HEK293T (cell line): ENCODE measurements at regions not wholly inside any gene's neighbourhood (a gene's known extent, or its start where the extent isn't known, plus 50 kb on each side); places are given as distances from the start of the nearest gene placed in this dataset.
"Not testable (repeated sequence)": the region's sequence is repeated elsewhere in the genome, so short reads cannot be mapped to it uniquely, and the experiment has no call there.

ENCODE experiments used
- CTBP1 ChIP-seq: fragments of 450-650 bp; IDR thresholded peaks from 2 replicates; pipeline ENCODE4 v1.6.1; 2016; ENCODE audit warnings: borderline replicate concordance
- ELF4 ChIP-seq: fragments of 450-650 bp; IDR thresholded peaks from 2 replicates; pipeline ENCODE4 v1.6.1; 2017; ENCODE audit warnings: antibody characterized with exemption
- FOXA1 ChIP-seq: fragments of 450-650 bp; IDR thresholded peaks from 2 replicates; pipeline ENCODE4 v1.6.1; 2016; ENCODE audit warnings: mild to moderate bottlenecking
- FOXM1 ChIP-seq: fragments of 450-650 bp; IDR thresholded peaks from 2 replicates; pipeline ENCODE4 v1.6.1; 2017; ENCODE audit warnings: mild to moderate bottlenecking, borderline replicate concordance
- L3MBTL2 ChIP-seq: fragments of 450-650 bp; conservative IDR thresholded peaks from 2 replicates; pipeline ENCODE4 v1.6.1; 2016; ENCODE audit warnings: mild to moderate bottlenecking
- NFRKB ChIP-seq: fragments of 450-650 bp; IDR thresholded peaks from 2 replicates; pipeline ENCODE4 v1.6.1; 2016; ENCODE audit warnings: mild to moderate bottlenecking, moderate library complexity
- SP1 ChIP-seq: fragments of 450-650 bp; IDR thresholded peaks from 2 replicates; pipeline ENCODE4 v1.6.1; 2017
- SUZ12 ChIP-seq: fragments of 450-650 bp; IDR thresholded peaks from 2 replicates; pipeline ENCODE4 v1.6.1; 2016; ENCODE audit warnings: mild to moderate bottlenecking
- TF ChIP-seq, protein P1 (sequence below): fragments of 450-650 bp; IDR thresholded peaks from 2 replicates; pipeline ENCODE4 v1.6.1; 2016

DNA sequence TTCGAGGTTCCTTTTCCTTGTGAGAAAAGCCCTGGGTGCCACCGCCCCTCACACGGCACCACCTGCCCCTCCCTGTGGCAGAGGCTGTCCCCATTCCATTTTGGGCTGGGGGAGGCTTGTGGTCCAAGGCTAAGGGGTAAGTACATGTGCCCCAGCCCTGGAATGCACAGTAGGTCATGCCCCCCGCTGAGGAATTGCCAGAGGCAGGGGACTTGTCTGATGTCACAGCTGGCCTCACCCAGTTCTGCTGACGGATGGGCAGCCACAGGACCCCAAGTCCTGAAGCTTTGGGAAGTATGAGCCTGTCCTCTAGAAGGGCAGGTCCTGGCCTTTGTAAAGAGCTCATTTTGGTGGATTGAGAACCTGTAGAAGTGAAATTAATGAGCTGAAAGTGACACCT is 119.3 kb downstream of the NPIPB11 start:
- TF ChIP-seq ELF4, FOXA1, FOXM1, NFRKB, SUZ12, SP1, CTBP1, L3MBTL2: not testable (repeated sequence)
- TF ChIP-seq, protein P1, sequence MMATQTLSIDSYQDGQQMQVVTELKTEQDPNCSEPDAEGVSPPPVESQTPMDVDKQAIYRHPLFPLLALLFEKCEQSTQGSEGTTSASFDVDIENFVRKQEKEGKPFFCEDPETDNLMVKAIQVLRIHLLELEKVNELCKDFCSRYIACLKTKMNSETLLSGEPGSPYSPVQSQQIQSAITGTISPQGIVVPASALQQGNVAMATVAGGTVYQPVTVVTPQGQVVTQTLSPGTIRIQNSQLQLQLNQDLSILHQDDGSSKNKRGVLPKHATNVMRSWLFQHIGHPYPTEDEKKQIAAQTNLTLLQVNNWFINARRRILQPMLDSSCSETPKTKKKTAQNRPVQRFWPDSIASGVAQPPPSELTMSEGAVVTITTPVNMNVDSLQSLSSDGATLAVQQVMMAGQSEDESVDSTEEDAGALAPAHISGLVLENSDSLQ, result not testable (repeated sequence)
